ENCODE measurements at regions not wholly inside any gene's neighbourhood (a gene's known extent, or its start where the extent isn't known, plus 50 kb on each side); places are given as distances from the start of the nearest gene placed in this dataset.
A peak's percentile ranks its signal among the peaks of the same experiment; 100 is the strongest.

DNA sequence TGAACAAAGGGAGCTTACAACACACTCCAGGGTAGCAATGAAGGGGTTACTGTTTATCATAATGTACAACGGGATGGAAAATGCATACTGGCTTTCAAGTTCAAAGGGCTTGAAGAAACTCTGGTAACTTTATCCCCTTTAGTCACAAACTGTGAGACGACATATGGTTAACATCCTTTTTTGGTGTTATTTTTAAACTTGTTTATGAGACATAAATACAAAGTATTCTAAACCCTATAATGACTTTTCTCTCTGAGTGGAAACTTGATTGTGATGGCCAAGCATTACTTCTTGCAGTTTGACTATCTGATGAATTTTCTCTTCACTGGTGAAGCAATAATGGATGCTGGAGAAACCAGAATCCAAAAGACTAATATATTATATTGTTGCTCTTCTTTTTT, 62.0 kb upstream of the SEMA3A start:
- H3K4me3 ChIP-seq (ENCODE audit: low read depth, low read length) = no peak overlapping the region
- in situ Hi-C loops (cut with HindIII; ENCODE audit: low sequenced_read_pairs) = no loop called here
- DNase-seq (ENCODE audit: low read depth) = no peak
- TF ChIP-seq, protein P1, sequence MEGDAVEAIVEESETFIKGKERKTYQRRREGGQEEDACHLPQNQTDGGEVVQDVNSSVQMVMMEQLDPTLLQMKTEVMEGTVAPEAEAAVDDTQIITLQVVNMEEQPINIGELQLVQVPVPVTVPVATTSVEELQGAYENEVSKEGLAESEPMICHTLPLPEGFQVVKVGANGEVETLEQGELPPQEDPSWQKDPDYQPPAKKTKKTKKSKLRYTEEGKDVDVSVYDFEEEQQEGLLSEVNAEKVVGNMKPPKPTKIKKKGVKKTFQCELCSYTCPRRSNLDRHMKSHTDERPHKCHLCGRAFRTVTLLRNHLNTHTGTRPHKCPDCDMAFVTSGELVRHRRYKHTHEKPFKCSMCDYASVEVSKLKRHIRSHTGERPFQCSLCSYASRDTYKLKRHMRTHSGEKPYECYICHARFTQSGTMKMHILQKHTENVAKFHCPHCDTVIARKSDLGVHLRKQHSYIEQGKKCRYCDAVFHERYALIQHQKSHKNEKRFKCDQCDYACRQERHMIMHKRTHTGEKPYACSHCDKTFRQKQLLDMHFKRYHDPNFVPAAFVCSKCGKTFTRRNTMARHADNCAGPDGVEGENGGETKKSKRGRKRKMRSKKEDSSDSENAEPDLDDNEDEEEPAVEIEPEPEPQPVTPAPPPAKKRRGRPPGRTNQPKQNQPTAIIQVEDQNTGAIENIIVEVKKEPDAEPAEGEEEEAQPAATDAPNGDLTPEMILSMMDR (IDR thresholded peaks at IDR 0.05; ENCODE audit: low read depth, low read length, missing control alignments) = no peak

DNA sequence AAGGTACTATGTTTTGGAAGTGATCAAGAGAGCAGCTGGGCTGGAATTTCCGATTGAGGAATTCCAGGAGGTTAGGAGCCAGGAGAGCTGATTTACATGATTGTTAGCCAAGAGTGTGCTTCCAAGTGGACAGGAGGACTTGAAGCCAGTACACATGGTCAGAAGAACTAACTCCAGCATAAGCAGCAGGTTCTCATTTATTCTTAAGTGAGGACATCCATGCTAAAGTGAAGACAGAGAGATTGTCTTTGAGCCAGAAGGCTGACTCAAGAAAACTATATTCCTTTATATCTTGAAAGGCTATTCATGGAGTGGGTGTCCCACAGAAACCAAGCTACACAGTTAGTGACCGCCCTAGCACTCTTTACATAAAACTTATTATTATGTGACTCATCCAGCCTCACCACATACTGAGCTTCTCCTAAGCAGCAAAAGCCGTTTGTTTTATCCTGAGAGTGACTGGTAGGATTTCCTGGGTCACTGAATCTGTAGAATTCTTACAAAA, 56.7 kb upstream of the SEMA3A start:
- TF ChIP-seq, protein P1 (IDR thresholded peaks at IDR 0.05; ENCODE audit: low read depth, low read length, missing control alignments) = no peak
- no peak overlapping the region for H3K4me3 ChIP-seq (ENCODE audit: low read depth, low read length)
- in situ Hi-C loops (cut with HindIII; ENCODE audit: low sequenced_read_pairs) = loop anchor here (5.0 kb wide), 1 partner anchor 59 kb away; the partner anchor contains the start of gene SEMA3A
- DNase-seq (ENCODE audit: low read depth) = peak; percentile 91

DNA sequence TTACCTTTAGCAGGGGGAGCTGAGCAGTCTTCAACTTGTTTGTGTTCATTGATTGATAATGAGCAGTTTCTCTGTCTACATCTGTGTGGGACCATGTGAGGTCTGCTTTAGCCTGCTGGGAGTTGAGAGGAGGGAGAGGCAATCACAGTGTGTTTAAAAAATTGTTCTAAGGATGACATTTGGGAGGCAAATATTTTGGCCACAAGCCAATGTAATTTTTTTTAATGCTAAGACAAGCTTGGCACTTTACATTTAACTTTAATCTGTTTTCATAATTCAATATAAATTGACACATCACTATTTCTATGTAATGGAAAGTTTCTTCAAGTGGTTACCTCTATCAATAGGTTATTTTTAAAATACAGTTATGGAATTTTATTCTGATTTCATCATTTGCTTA, 55.9 kb upstream of the SEMA3A start:
- DNase-seq (ENCODE audit: low read depth) = no peak
- TF ChIP-seq, protein P1 (IDR thresholded peaks at IDR 0.05; ENCODE audit: low read depth, low read length, missing control alignments) = no peak
- in situ Hi-C loops (cut with HindIII; ENCODE audit: low sequenced_read_pairs) = loop anchor here (5.0 kb wide), 1 partner anchor 58 kb away; the partner anchor contains the start of gene SEMA3A
- H3K4me3 ChIP-seq (ENCODE audit: low read depth, low read length) = no peak overlapping the region

DNA sequence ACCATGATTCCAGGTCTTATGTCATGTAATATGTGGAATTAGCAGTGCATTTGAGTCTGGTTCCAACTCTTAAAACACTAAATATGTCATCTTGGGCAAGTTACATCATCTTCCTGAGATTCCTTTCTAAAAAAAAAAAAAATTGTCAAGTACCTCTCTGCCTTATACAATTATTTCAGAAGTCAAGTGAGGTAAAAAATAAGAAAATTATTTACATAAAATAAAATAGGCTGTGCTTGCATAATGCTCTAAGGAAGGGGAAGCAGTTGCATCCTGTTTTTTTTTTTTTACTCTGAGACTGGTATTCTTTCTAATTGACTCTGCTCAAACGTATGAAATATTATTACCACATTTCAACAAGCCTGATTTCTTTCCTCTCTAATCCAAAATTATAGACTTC, 55.1 kb upstream of the SEMA3A start:
- TF ChIP-seq, protein P1 (IDR thresholded peaks at IDR 0.05; ENCODE audit: low read depth, low read length, missing control alignments) = no peak
- DNase-seq (ENCODE audit: low read depth) = no peak
- H3K4me3 ChIP-seq (ENCODE audit: low read depth, low read length) = no peak overlapping the region
- in situ Hi-C loops (cut with HindIII; ENCODE audit: low sequenced_read_pairs) = loop anchor here (5.0 kb wide), 1 partner anchor 57 kb away; the partner anchor contains the start of gene SEMA3A

DNA sequence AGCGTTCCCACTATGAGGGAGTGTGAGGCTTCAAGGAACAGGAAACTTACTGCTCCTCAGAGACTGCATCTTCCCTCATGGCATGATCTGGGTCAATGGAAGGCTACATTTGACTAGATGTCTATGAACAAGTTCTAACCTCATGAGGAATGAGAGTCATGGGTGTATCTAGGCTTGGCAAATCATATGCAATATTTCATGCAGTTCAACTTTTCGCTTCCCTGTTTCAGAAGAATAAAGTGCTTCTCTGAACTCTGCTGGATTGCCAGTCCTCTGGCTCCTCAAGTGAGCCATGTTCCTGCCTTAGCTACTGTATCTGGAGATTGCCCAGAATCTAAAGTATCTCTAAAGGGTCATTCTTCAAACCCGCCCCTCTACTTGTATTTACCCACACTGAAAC, 54.3 kb upstream of the SEMA3A start:
- DNase-seq (ENCODE audit: low read depth) = no peak
- in situ Hi-C loops (cut with HindIII; ENCODE audit: low sequenced_read_pairs) = no loop called here
- H3K4me3 ChIP-seq (ENCODE audit: low read depth, low read length) = no peak overlapping the region
- TF ChIP-seq, protein P1 (IDR thresholded peaks at IDR 0.05; ENCODE audit: low read depth, low read length, missing control alignments) = no peak

DNA sequence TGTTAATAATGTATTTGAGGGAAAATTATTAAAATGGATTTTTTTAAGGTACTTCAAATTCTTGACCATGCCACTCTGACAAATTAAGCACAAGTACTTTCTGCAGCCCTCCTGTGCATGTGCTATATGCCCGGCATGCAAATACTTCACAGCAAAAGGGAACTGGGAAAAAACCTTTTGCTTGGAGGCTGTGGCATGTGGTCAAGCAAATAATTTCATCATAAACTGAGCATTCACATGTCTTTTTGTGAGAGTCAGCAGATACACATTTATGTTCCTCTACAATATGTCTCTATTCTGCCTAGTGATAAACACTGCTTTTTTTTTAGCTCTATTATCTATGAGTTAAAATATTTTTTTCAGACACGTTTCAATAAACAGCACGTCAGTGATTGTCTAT, 53.7 kb upstream of the SEMA3A start:
- DNase-seq (ENCODE audit: low read depth) = no peak
- in situ Hi-C loops (cut with HindIII; ENCODE audit: low sequenced_read_pairs) = no loop called here
- TF ChIP-seq, protein P1 (IDR thresholded peaks at IDR 0.05; ENCODE audit: low read depth, low read length, missing control alignments) = no peak
- H3K4me3 ChIP-seq (ENCODE audit: low read depth, low read length) = no peak overlapping the region

All from astrocyte of the cerebellum (primary cell).